Activated CD8-positive, alpha-beta memory T cell treated with anti-CD3 and anti-CD28 coated beads for 24 hours (primary cell): ENCODE measurements at regions not wholly inside any gene's neighbourhood (a gene's known extent, or its start where the extent isn't known, plus 50 kb on each side); places are given as distances from the start of the nearest gene placed in this dataset.
"Not testable (repeated sequence)": the region's sequence is repeated elsewhere in the genome, so short reads cannot be mapped to it uniquely, and the experiment has no call there.

Source experiments
- DNase-seq: peaks from one replicate; pipeline ENCODE4 v3.0.0-alpha.2; 2020

DNA sequence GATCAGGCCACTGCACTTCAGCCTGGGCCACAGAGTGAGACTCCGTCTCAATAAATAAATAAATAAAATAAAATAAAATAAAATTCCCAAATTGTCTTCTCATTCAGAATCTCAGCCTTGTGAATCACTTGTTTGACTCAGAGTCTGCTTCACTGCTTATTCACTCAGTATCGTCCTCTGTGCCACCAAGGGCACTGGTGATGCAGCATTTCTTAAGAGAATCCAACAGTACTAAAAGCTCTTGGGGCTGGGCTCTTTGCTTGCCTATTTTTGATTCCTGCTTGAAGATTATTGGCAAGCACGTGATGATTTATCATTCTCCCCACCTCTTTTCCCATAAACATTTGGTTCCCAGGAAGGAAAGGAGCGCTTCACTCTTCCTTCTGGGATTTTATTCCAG lies 54.8 kb upstream of the HMGB1 start:
- DNase-seq: no peak

DNA sequence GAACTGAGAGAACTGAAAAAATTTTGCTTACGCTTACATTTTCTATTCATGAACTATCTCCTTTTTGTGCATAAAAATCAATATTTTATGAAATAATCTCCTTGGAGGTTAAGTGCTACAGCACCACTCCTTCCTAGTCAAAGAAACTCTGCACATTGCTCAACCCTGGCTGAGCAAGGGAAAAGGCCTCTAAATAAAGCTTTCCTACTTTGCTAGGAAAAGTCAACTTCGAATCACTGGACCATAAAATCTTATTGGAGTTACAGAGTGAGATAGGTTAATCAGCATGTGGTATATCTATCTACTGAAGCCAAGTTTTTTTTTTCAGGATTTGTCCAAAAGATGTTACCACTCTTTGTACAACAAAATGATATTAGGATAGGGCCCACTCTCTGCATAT lies 57.5 kb upstream of the HMGB1 start:
- no peak for DNase-seq

GRCh38 chr13:30523817-30524216 lies 58.1 kb upstream of the HMGB1 start:
- DNase-seq: not testable (repeated sequence)

DNA sequence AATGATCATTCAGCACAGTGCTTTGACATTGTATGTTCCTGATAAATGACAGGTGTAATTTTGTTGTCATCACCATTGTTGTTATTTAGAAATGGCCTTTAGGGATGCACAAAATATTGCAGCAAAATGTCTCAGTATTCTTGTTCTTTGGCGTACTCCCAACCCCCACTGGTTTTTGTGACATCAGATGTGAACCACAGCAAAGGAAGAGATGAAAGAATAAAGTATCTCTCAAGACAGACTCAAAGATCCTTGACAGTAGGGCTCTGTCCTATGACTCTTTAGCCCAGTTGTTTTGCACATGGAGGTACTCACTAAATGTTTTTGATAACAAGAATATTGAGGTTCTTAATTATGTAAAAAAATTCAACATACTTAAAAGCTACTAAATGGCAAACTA lies 59.5 kb upstream of the HMGB1 start:
- DNase-seq: not testable (repeated sequence)

- no peak for DNase-seq
Observed at GRCh38 chr13:30526612-30527495, 61.1 kb upstream of the HMGB1 start.

DNA sequence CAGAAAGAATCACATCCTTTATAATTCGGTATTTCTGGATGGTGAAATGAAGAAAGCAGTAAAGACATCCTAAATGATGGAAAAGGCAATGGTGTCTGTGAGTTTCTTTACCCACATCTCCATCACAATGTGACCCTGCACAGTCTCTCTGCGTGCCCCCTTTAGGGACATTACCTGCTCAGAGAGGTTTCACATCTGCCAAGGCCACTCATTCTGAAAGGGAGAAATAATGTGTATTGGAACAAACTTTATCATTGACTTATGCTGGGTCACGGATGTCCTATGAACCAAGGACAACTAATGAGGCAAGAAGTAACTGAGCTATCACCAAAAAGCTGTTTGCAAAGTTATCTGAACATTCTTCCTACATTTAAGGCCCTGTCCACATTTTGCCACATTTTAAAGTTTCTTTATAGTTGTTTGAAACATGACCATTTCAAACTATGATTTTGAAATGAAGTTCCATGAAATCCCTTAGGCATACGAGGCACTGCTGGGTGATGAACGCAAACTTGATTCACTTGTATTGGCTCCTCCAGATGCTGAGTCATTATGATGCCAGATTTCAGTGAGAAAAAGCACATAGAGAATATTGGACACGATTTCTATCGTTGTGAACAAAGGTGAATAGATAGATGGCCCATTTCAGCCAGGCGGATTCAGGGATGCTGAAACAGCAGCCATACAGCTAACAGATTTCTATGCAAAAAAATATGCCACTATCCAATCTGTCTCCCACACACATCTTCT lies 63.5 kb upstream of the HMGB1 start:
- peak; percentile 13 for DNase-seq

DNA sequence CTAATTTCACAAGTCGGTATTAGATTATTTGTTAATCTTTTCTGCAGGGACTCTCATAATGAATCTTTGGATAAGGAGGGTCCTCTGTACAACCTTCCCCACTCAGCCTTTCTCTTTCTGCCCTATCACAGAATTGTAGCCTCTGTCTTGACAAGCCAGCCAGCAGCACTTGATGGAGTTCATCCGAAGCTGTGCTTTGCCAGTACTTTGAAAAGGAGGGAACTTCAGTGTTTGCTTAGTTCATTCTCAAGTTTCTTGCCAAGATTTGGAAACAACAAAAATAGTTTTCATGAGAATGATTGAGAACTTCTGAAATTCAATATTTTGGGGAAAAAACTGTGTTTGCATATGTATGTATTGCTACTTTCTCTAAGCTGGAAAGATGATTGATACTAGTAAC lies 69.3 kb upstream of the HMGB1 start:
- DNase-seq: no peak

- no peak for DNase-seq
Observed at GRCh38 chr13:30545320-30545719, 72.4 kb upstream of the USPL1 start.

GRCh38 chr13:30548046-30548445 lies 69.7 kb upstream of the USPL1 start:
- not testable (repeated sequence) for DNase-seq

DNA sequence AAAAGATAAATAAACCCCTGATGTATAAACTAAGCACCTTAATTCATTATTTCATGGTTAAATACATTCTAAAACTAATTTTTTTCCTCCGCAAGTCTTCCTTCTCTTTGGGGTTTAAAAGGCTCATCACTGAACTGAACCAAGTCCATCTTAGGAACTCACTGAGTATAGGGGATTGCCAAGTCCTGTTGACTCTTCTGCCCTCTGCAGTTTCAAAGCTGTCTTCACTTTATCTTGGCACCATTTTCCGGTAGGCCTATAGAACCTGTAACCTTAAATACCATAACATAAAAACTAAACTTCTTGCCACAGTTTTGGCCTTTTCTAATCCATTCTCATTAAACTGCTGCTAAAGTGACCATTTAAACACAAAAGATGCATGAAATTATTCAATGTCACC lies 66.5 kb upstream of the USPL1 start:
- DNase-seq: no peak

- no peak for DNase-seq
Observed at GRCh38 chr13:30552567-30552966, 65.2 kb upstream of the USPL1 start.

DNA sequence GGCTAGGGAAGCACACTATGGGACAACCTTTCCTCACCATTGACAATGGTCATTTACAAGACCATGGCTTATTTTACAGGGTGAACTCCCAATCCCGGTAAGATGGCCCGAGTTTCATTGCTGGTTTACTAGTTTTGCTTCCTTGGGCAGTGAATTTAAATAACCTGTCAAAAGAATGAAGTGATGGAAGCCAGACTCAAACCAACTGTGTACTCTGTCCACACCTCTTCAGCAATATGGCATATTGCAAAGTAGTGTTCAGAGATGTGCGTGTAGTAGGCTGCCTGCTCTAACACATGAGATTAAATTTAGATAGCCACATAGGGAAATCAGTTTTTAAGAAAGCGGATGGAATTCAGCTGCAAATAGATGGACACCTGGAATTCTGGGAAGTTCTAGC lies 58.4 kb upstream of the USPL1 start:
- no peak for DNase-seq

- DNase-seq: no peak
Observed at GRCh38 chr13:30560212-30560611, 57.5 kb upstream of the USPL1 start.

DNA sequence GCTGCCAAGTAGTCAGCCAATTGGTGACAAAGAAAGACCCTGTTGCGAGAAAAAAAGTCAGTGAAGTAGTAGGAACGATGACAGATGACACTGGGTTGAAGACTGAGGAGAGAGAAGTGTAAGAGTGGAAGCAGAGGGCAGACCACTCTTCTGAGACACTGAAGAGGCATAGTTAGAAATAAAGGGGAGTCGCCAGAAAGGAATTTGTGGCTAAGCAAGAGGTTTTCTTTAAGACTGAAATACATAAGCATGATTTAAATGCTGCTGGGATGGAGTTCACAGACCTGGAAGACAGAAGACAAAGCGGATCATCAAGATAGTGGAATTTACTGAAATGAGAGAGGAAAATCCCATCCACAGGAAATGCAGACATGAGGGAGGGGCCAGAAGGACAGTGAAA lies 56.2 kb upstream of the USPL1 start:
- DNase-seq: no peak

DNA sequence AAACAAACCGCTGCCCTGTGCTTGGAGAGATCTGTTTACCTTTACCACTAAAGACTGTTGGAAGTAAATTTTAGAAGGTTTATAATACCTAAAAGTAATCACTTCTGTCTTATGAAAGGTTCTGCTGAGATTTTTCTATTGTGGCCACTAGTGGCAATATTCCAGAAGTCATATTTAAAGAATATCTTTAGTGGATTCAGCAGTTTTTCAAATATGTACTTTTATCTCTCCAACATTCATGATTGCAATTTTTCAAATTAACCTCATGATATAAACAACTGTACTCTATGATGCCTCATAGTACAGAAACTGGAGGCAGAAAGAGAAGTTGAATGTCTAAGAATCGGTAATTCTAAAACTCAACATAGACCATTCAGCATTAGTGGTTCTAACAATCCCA lies 53.2 kb upstream of the USPL1 start:
- no peak for DNase-seq

- no peak for DNase-seq
Observed at GRCh38 chr13:30565658-30566057, 52.1 kb upstream of the USPL1 start.

DNA sequence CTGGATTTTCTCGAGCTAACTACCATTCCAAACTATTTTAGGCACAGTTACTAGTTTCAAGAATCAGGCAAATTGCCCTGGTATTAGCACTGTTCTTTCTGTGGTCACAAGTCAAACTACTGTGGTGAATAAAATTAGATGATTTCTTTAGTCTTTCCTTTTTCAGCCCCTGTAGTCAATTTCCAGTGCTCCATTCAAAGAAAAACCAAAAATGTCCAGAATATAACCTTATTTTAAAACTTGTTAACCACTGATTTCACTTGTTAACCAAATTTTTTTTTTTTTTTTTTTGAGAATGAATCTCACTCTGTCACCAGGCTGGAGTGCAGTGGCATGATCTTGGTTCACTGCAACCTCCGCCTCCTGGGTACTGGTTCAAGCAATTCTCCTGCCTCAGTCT lies 50.6 kb upstream of the USPL1 start:
- no peak for DNase-seq
